COLO668 (cell line): ENCODE measurements at regions not wholly inside any gene's neighbourhood (a gene's known extent, or its start where the extent isn't known, plus 50 kb on each side); places are given as distances from the start of the nearest gene placed in this dataset.
A peak's percentile ranks its signal among the peaks of the same experiment; 100 is the strongest.

ENCODE experiments used
- DNase-seq: peaks from one replicate; lab custom pipeline; 2025; ENCODE audit not compliant: unreplicated experiment; lab: John Stamatoyannopoulos, UW

- DNase-seq: no peak
These were observed 199.9 kb upstream of the ZMIZ1 start for GRCh38 chr10:78868861-78869260.

GRCh38 chr10:78869508-78870454, 199.0 kb upstream of the ZMIZ1 start:
- no peak for DNase-seq

GRCh38 chr10:78870458-78870857, 198.3 kb upstream of the ZMIZ1 start:
- no peak for DNase-seq

DNA sequence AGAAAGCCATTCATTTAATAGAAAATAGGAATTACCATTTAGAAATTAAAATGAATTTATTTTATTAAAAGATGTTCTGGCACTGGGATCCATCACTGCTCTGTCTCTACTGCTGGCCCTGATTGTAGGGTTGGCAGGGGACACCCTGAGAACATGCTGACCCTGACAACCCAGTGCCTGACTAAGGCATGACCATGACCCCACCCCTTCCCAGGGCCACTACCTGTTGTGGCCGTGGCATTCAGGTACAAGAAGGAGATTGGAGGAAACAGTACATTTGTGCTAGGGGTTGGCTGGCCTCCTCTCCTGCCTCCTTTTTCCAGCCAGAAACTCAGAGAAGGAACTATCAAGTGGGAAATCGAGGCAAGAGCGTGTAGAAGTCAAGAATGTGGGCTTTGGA, 197.0 kb upstream of the ZMIZ1 start:
- DNase-seq: no peak

- DNase-seq: no peak
These were observed 195.4 kb upstream of the ZMIZ1 start for GRCh38 chr10:78873413-78873812.

GRCh38 chr10:78875331-78875877, 193.4 kb upstream of the ZMIZ1 start:
- no peak for DNase-seq

DNA sequence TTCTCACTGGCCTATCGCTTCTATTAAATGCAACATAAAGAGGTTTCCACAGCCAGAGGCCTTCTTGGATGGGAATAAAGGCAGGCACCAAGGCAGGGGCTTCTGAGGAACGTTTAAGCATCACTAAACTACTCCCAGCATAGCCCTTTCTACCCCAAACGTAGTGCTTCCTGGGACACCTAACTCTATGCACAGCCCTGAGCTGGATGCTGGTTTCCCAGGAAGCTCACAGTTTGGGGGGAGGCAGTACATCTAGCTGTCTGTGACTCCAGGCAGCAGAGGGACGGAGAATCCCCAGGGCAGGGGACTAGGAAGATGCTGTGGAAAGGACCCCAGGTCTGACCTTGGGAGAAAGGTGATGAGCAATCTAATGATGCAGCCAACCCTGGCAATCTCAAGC, 192.8 kb upstream of the ZMIZ1 start:
- DNase-seq: no peak

DNA sequence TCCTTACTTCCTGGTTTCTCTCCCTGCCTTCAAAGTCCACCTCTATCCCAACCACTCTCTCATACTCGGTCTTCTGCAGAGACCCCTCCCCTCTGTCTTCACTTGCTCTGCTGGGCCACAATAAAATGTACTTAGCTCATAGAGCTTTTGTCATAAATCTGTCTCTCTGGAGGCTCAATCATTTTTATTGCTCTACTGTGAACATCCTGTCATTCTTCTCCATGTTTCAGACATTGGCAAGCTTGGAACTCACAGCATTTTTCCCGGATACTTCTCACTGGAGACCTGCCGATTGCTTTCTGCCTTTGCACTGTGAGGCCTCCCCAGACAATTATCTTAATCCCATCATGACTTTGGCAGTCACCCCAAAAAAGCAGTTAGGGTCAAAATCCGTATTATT, 192.3 kb upstream of the ZMIZ1 start:
- DNase-seq: no peak

GRCh38 chr10:78879621-78880020, 189.1 kb upstream of the ZMIZ1 start:
- DNase-seq: no peak

GRCh38 chr10:78886129-78886528, 182.6 kb upstream of the ZMIZ1 start:
- no peak for DNase-seq

GRCh38 chr10:78889536-78890063, 179.2 kb upstream of the ZMIZ1 start:
- DNase-seq: no peak

- DNase-seq: no peak
These were observed 178.3 kb upstream of the ZMIZ1 start for GRCh38 chr10:78890506-78890905.

DNA sequence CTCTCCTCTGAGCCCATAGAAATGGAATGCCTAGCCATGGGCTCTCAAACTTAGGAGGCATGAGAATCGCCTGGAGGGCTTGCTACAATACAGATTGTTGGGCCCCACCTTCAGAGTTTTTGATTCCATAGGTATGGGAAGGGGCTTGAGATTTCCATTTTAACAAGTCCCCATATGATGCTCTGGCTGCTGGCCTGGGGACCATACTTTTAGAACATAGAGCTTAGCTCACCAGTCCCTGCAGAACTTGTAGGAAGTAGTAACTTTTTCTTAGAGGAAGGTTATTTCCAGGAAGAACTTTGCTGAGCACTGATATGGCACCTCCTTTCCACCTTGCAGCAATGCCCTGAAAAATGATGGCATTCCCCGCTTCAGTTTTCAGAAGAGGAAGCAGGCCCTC, 177.0 kb upstream of the ZMIZ1 start:
- no peak for DNase-seq

DNA sequence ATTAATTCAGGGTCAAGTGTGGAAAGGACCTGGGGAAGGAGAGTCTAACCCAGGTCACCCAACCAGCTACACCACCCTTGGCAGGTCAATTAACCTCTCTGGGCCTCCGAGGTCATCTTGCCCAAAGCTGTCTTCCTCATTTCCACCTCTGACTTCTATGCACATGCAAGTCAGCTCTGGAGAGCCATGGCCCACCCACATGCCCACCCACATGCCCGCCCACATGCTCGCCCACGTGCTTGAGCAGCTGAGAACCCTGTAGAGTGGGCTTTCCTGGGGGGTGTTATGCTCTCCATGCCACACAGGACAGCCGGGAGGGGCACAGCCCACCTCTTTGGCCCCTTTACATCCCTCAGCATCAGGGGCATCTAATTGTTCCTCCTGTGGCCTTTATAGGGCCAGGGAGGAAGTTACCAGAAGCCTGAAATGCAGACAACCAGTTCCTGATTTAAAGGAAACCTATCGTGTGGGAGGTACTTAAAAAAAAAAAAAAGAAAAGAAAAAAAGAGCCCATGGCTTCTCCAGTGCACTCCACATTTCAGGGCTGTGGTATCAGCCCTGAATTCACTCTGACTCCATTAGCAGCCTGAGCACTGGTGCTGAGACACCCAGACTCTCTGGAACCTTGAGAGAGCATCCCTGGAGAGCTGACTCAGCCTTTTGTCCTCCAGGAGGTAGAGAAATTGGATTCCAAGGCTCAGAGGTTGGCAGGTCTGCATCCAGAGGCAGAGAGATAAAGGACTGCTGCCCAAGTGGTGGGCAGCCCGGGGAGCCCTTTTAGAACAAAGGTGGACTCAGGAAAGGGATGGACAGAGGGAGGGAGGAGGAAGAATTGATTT, 176.2 kb upstream of the ZMIZ1 start:
- DNase-seq: no peak

DNA sequence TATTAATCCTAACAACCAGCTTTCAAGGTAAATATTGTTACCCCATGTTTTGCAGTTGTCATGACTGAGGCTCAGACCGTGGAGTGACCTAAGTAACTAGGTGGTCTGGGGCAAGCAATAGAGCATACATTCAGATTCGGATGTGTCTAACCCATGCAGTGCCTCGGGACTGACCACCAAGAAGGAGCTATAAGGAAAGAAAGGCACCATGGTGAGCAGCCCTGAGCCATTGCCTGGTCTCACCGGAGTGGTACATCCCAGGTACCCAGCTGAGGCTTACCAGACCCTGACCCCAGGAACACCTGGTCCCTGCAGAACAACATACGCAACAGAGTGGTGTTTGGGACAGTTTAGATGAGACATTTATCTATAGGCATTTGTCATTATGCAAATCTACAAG, 175.5 kb upstream of the ZMIZ1 start:
- no peak for DNase-seq

GRCh38 chr10:78894089-78894840, 174.5 kb upstream of the ZMIZ1 start:
- no peak for DNase-seq

DNA sequence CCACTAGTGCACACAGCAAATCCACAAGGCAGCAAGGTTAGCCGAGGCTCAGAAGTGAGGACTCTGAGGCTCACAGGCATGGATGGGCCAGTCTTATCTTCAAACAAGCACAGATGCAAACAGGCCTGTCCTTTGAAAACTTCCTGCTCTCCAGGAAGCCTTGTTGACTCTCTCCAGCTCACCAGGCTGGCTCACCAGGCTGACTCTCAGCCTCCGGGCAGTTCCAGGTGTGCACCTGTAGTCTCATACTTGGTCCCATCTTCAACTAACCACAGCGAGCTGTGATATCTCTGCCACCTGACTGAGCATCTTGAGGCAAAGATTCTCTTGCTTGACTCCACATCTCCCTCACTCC, 173.9 kb upstream of the ZMIZ1 start:
- DNase-seq: peak; percentile 6

DNA sequence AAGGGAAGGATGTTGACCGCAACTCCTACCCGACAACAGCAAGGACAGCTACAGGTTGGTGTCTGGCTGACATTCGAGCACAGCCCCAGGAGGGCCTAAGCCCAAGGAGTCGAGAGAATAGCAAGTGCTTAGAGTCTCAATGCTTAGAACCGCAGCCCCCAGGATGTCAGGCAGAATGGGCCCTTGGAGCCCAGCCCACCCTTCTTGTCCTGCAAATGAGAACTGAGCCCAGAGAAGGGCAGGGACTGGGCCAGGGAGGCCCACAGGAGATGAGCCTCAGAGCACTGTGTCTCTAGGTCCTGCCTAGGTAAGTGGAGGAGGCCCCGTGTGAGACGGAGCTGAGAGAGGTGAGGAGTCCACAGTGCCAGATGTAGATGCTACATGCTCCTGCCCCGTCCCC, 173.3 kb upstream of the ZMIZ1 start:
- no peak for DNase-seq

GRCh38 chr10:78896159-78896928, 172.4 kb upstream of the ZMIZ1 start:
- no peak for DNase-seq
